ENCODE measurements at regions not wholly inside any gene's neighbourhood (a gene's known extent, or its start where the extent isn't known, plus 50 kb on each side); places are given as distances from the start of the nearest gene placed in this dataset.
"Not testable (repeated sequence)": the region's sequence is repeated elsewhere in the genome, so short reads cannot be mapped to it uniquely, and the experiment has no call there.

DNA sequence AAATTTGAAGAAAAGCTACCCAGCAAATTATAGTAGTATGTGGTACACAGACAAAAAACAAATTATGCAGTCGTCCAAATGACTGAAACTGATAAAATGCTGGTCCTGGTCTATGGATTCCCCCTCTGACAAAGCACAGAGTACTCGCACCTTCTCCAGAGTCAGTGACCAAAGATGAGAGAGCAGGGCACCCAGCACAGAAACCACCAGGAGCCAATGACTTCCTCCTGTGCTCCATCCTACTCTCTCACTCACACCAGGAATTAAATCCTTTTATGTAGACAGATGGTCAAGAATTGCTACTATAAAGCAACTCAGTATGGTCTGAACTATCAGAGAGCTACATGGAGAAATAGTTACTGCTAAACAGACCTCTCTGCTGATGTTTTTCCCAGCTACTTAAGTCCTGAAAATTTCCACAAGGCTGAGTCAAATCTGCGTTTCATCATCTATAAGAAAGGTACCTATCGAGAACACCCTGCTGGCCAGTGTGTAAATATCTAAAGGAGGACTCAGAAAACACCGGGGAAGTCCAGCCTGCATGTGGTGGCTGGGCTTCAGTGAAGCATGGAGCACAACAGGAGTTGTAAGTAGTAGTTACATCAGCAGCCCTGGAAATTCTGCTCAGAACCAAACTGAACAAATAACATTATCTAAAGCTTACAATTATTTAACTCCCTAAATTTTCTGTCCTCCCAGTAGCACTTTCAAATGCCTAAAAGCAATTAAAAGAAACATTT, 84.5 kb upstream of the FBXO28 start:
- ATAC-seq; H3K4me1 ChIP-seq; H3K4me3 ChIP-seq; H3K36me3 ChIP-seq; intact Hi-C loops (cut with DNase I); H3K9me3 ChIP-seq; DNase-seq; H3K27ac ChIP-seq; H3K27me3 ChIP-seq: not testable (repeated sequence)
- 75 to 83% (median 78%) methylated on average over 3 to 4 of the region's 5 CpGs for WGBS, 4 donors

DNA sequence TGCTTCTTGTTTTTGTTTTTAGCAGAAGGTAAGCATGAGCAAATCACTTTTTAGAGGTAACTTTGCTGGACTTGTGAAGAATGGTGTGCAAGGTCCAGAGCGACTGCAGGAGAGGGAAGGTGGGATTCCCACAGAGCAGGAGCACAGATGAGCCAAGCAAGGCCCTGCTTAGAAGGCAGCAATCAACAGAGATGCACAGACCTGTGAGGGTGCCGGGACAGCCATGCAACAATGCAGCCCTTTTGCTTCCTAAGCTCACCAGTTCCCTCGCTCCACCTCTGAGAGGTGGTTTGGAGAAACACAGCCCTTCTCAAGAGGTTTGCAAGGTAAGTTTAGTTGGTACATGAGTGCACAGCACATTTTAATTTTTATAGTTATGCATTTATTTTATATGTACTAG, 85.1 kb upstream of the FBXO28 start:
- intact Hi-C loops (cut with DNase I); DNase-seq; H3K27me3 ChIP-seq; H3K27ac ChIP-seq; H3K4me3 ChIP-seq; H3K4me1 ChIP-seq; H3K9me3 ChIP-seq; H3K36me3 ChIP-seq: not testable (repeated sequence)
- WGBS, 4 donors = 94 to 100% (median 98%) methylated on average over 2 to 3 of the region's 3 CpGs
- ATAC-seq = peak in 1 of 4 donors; percentile 29

DNA sequence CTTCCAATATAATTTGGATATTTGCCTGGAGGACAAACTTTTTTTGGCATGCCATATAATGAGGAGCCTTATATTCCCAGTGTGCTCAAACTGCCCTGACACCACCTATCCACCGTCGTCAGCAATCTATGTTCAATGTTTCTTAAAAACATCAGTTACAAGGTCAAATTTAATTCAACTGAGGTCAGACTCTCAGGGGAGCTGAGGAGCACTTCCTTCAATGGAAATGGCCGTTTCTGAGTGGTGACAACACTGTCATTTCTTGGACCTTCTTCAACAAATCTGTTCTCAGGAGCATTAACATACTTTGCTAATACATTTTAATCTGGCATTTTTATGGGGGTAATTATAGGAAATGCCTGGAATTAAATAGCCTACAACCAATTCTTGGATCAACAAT, 90.8 kb upstream of the FBXO28 start:
- peaks cover 0 to 18% (median 3%) of the 10 kb centered on the region in 12 donors for H3K4me1 ChIP-seq
- intact Hi-C loops (cut with DNase I); H3K4me3 ChIP-seq; DNase-seq; H3K9me3 ChIP-seq; H3K36me3 ChIP-seq; H3K27me3 ChIP-seq: not testable (repeated sequence)
- peak in 2 of 4 donors; percentile 10 to 34 for ATAC-seq
- peak overlapping the region in 2 of 12 donors; percentile 24 to 45 for H3K27ac ChIP-seq
- WGBS, 4 donors = 22 to 63% (median 40%) methylated on average over 3 of the region's 3 CpGs

DNA sequence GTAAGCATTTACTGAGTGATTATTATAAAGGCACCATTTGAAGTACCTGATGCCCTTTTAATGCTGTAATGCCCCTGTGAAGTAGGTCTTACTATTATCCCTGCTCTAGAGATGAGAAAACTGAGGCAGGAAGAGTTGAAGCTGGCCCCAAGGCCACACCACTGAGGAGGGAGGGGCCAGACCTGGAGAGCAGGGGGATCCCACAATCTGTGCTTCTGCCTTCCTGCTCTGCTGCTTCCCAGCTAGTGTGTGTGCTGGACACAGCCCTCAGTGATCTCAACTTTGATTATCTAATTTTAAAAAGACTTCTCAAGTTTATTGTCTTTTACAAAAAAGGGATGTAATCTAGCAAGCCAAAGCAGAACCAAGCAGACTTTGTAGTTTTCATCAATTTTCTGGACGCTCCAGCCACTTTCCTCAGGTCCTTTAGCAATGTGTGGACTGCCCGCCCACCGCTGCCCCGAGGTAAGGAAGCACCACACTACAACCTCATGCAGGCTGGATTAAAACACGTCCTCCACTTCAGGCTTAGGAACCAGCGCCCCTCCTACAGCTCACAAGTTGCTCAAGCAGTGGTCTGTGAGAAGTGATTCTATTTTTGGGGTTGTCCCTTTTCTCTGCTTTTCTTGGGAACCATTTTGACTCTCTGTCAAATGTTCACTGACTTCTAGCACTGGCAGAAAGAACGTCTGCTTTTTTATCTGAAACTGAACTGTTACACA, 91.5 kb upstream of the FBXO28 start:
- peak in 2 of 4 donors; percentile 30 to 46 for ATAC-seq
- WGBS, 4 donors = 35 to 51% (median 45%) methylated on average over 6 to 7 of the region's 7 CpGs
- peak overlapping the region in 2 of 12 donors; percentile 45 to 49 for H3K27ac ChIP-seq

DNA sequence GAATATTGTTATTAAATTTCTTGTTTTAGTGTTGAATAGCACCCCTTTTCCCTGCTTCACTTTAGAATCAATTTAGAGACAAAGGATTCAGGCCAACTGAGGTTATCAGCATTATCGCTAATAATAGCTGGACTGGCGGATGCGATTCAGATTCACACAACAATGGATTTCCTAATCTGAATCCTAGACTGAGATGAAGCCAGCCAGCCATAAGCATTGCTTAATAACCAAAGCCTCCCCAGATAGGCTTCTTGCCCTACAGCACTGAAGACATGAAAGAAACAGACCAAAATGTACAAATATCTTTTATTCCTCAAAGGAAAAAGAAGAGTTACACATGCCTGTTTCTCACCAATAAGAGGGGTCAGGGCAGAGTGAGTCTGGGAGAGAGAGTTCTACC, 94.0 kb upstream of the FBXO28 start:
- DNase-seq; intact Hi-C loops (cut with DNase I); H3K27me3 ChIP-seq; H3K4me3 ChIP-seq; H3K9me3 ChIP-seq; H3K36me3 ChIP-seq: not testable (repeated sequence)
- Histone ChIP-seq H3K27ac (peak overlapping the region in 1 of 12 donors; percentile 45), H3K4me1 (peaks cover 0 to 18% (median 3%) of the 10 kb centered on the region in 12 donors)
- ATAC-seq = peak in 3 of 4 donors; percentile 70 to 84 (median 73)
- WGBS, 4 donors = 17 to 45% (median 22%) methylated on average over 3 of the region's 3 CpGs

More for the DNA sequence above, 91.5 kb upstream of the FBXO28 start:
- intact Hi-C loops (cut with DNase I); H3K9me3 ChIP-seq; H3K27me3 ChIP-seq; H3K36me3 ChIP-seq; DNase-seq; H3K4me3 ChIP-seq: not testable (repeated sequence)
- H3K4me1 ChIP-seq = peaks cover 0 to 18% (median 3%) of the 10 kb centered on the region in 12 donors

DNA sequence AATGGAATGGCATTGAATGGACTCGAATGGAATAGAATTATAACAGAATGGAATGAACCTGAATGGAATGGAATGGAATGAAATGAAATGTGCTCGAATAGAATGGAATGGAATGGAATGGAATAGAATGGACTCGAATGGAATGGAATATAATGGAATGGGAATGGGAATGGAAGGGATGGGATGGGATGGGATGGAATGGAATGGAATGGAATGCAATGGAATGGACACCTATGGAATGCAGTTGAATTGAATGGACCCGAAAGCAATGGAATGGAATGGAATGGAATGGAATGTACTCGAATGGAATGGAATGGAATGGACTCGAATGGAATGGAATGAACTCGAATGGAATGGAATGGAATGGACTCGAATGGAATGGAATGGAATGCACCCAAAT, 98.1 kb upstream of the FBXO28 start:
- intact Hi-C loops (cut with DNase I); H3K4me3 ChIP-seq; DNase-seq; H3K4me1 ChIP-seq; H3K27ac ChIP-seq; H3K27me3 ChIP-seq; ATAC-seq; H3K36me3 ChIP-seq: not testable (repeated sequence)
- WGBS, 4 donors = 95 to 97% (median 96%) methylated on average over 8 of the region's 8 CpGs
- H3K9me3 ChIP-seq = peaks cover 0 to 21% (median 6%) of the 10 kb centered on the region in 12 donors

DNA sequence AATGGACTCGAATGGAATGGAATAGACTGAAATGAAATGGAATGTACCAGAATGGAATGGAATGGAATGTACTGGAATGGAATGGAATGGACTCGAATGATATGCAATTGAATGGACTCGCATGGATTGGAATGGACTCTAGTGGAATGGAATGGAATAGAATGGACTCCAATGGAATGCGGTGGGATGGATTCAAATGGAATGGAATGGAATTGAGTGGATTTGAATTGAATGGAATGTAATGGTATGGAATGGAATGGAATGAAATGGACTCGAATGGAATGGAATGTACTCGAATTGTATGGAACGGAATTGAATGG, 99.6 kb upstream of the FBXO28 start:
- 83 to 93% (median 88%) methylated on average over 7 of the region's 7 CpGs for WGBS, 4 donors
- Histone ChIP-seq H3K36me3 (peaks cover 0 to 4% (median 0%) of the 10 kb centered on the region in 9 donors), H3K27me3 (no peaks in the 10 kb centered on the region), H3K4me1 (peaks cover 0 to 3% (median 0%) of the 10 kb centered on the region in 12 donors), H3K4me3 (no peak overlapping the region), H3K9me3 (peaks cover 0 to 21% (median 6%) of the 10 kb centered on the region in 12 donors), H3K27ac (no peak overlapping the region)
- ATAC-seq (no peak), DNase-seq (no peak)
- no peak for TF ChIP-seq POLR2A (IDR thresholded peaks at IDR 0.05)
- TF ChIP-seq, protein P1, sequence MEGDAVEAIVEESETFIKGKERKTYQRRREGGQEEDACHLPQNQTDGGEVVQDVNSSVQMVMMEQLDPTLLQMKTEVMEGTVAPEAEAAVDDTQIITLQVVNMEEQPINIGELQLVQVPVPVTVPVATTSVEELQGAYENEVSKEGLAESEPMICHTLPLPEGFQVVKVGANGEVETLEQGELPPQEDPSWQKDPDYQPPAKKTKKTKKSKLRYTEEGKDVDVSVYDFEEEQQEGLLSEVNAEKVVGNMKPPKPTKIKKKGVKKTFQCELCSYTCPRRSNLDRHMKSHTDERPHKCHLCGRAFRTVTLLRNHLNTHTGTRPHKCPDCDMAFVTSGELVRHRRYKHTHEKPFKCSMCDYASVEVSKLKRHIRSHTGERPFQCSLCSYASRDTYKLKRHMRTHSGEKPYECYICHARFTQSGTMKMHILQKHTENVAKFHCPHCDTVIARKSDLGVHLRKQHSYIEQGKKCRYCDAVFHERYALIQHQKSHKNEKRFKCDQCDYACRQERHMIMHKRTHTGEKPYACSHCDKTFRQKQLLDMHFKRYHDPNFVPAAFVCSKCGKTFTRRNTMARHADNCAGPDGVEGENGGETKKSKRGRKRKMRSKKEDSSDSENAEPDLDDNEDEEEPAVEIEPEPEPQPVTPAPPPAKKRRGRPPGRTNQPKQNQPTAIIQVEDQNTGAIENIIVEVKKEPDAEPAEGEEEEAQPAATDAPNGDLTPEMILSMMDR (IDR thresholded peaks at IDR 0.05) = no peak
- intact Hi-C loops (cut with DNase I) = no loop called here

DNA sequence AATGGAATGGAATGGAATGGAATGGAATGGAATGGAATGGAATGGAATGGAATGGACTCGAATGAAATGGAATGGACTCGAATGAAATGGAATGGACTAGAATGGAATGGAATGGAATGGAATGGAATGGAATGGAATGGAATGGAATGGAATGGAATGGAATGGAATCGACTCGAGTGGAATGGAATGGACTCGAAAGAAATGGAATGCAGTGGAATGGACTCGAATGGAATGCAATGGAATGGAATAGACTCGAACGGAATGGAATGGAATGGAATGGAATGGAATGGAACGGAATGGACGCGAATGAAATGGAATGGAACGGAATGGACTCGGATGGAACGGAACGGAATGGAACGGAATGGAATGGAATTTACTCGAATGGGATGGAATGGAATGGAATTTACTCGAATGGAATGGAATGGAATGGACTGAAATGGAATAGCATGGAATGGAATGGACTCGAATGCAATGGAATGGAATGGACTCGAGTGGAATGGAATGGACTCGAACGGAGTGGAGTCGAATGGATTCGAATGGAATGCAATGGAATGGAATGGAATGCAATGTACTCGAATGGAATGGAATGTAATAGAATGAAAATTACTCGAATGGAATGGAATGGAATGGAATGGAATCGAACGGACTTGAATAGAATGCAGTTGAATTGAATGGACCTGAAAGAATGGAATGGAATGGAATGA, 100.1 kb upstream of the FBXO28 start:
- H3K27me3 ChIP-seq; DNase-seq; H3K4me1 ChIP-seq; H3K27ac ChIP-seq; ATAC-seq; H3K4me3 ChIP-seq; intact Hi-C loops (cut with DNase I); H3K36me3 ChIP-seq: not testable (repeated sequence)
- peaks cover 0 to 21% (median 6%) of the 10 kb centered on the region in 12 donors for H3K9me3 ChIP-seq
- WGBS, 4 donors = 82 to 91% (median 85%) methylated on average over 28 of the region's 28 CpGs

DNA sequence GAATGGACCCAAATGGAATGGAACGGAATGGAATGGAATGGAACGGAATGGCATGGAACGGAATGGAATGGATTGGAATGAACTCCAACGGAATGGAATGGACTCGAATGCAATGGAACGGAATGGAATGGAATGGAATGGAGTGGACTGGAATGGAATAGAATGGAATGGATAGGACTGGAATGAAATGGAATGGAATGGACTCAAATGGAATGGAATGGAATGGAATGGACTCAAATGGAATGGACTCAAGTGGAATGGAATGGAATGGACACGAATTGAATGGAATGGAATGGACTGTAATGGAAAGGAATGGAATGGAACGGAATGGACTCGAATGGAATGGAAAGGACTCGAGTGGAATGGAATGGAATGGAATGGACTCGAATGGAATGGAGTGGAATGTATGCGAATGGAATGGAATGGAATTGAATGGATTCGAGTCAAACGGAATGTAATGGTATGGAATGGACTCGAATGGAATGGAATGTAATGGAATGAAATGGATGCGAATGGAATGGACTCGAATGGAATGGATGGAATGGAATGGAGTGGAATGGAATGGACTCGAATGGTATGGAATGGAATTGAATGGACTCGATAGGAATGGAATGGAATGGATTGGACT, 101.0 kb upstream of the FBXO28 start:
- not testable (repeated sequence) for H3K36me3 ChIP-seq, ATAC-seq
- WGBS, 4 donors = 87 to 95% (median 92%) methylated on average over 19 of the region's 19 CpGs

More for the DNA sequence above, 101.0 kb upstream of the FBXO28 start:
- H3K4me1 ChIP-seq; H3K27me3 ChIP-seq; intact Hi-C loops (cut with DNase I); DNase-seq; H3K27ac ChIP-seq; H3K4me3 ChIP-seq: not testable (repeated sequence)
- H3K9me3 ChIP-seq = peaks cover 0 to 21% (median 6%) of the 10 kb centered on the region in 12 donors

All from heart left ventricle (tissue), 16 donors.